Brain microvascular endothelial cell (primary cell): ENCODE measurements at regions not wholly inside any gene's neighbourhood (a gene's known extent, or its start where the extent isn't known, plus 50 kb on each side); places are given as distances from the start of the nearest gene placed in this dataset.

ENCODE experiments used
- DNase-seq: peaks from one replicate; pipeline ENCODE4 v3.0.0-alpha.2; 2020
- H3K27ac ChIP-seq: fragments of 250-450 bp; sonication (Bioruptor Pico); 2 replicates; pipeline ENCODE4 v1.5.1; 2020; ENCODE audit warnings: mild to moderate bottlenecking, moderate library complexity
- H3K27me3 ChIP-seq: fragments of 250-450 bp; sonication (Bioruptor Pico); replicated peaks from 2 replicates; pipeline ENCODE4 v1.5.1; 2020; ENCODE audit warnings: mild to moderate bottlenecking
- H3K36me3 ChIP-seq: fragments of 250-450 bp; sonication (Bioruptor Pico); replicated peaks from 2 replicates; pipeline ENCODE4 v1.5.1; 2020; ENCODE audit warnings: mild to moderate bottlenecking
- H3K4me3 ChIP-seq: 2 replicates; pipeline ENCODE4 v1.5.1; 2011; ENCODE audit warnings: low read depth, mild to moderate bottlenecking, control low read depth, low read length, moderate library complexity
- in situ Hi-C: cut with HindIII; loops from 2 replicates; pipeline ENCODE4 v1.10.0; 2017; ENCODE audit warnings: low sequenced_read_pairs, low pct_ligation_motif_present
- TF ChIP-seq, protein P1 (sequence below): IDR thresholded peaks from 2 replicates; pipeline ENCODE4 v1.5.1; 2011; ENCODE audit warnings: low read depth, mild to moderate bottlenecking, moderate library complexity, low read length, control low read depth, inconsistent platforms; ENCODE audit errors: missing control alignments

GRCh38 chr3:79844176-79844575 is 76.4 kb upstream of the ROBO1 start:
- peak overlapping the region; percentile 40 for H3K27ac ChIP-seq
- no peaks in the 10 kb centered on the region for H3K27me3 ChIP-seq
- H3K36me3 ChIP-seq, result no peaks in the 10 kb centered on the region
- H3K4me3 ChIP-seq, result no peak overlapping the region
- DNase-seq, result no peak
- in situ Hi-C loops, result no loop called here
- TF ChIP-seq, protein P1, sequence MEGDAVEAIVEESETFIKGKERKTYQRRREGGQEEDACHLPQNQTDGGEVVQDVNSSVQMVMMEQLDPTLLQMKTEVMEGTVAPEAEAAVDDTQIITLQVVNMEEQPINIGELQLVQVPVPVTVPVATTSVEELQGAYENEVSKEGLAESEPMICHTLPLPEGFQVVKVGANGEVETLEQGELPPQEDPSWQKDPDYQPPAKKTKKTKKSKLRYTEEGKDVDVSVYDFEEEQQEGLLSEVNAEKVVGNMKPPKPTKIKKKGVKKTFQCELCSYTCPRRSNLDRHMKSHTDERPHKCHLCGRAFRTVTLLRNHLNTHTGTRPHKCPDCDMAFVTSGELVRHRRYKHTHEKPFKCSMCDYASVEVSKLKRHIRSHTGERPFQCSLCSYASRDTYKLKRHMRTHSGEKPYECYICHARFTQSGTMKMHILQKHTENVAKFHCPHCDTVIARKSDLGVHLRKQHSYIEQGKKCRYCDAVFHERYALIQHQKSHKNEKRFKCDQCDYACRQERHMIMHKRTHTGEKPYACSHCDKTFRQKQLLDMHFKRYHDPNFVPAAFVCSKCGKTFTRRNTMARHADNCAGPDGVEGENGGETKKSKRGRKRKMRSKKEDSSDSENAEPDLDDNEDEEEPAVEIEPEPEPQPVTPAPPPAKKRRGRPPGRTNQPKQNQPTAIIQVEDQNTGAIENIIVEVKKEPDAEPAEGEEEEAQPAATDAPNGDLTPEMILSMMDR, result no peak

- H3K27me3 ChIP-seq, result no peaks in the 10 kb centered on the region
- peak overlapping the region; percentile 53 for H3K27ac ChIP-seq
- no peak overlapping the region for H3K4me3 ChIP-seq
- in situ Hi-C loops, result no loop called here
- TF ChIP-seq, protein P1, result no peak
- DNase-seq, result no peak
- H3K36me3 ChIP-seq, result no peaks in the 10 kb centered on the region
Measured at GRCh38 chr3:79843180-79843579, 75.4 kb upstream of the ROBO1 start.

GRCh38 chr3:79835701-79836100 is 67.9 kb upstream of the ROBO1 start:
- Histone ChIP-seq H3K27ac (no peak overlapping the region), H3K27me3 (no peaks in the 10 kb centered on the region), H3K4me3 (no peak overlapping the region), H3K36me3 (no peaks in the 10 kb centered on the region)
- no peak for DNase-seq
- in situ Hi-C loops, result no loop called here
- TF ChIP-seq, protein P1, result no peak

DNA sequence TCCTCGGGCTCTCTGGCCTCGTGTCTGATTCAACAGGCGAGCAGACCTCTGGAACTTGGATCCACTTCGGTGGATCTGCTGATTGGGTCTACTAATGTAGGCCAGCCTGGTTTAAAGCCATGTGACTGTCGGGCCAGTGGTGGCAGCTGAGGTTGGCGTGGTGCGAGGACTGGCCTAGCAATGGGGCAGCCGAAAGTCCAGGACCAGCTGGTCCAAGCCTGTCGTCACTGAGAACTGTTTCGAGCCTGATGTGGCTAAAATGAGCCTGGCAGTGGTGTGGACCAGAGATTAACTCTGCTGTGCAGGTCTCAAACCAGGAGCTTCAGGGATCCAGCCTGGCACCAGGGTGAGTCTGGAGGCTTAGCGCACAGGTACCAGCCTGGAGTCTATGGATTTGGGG is 56.4 kb upstream of the ROBO1 start:
- TF ChIP-seq, protein P1, result no peak

GRCh38 chr3:79822076-79822475 is 54.3 kb upstream of the ROBO1 start:
- TF ChIP-seq, protein P1, result no peak
- H3K36me3 ChIP-seq, result no peaks in the 10 kb centered on the region
- no peak for DNase-seq
- H3K4me3 ChIP-seq, result no peak overlapping the region
- no peaks in the 10 kb centered on the region for H3K27me3 ChIP-seq
- no peak overlapping the region for H3K27ac ChIP-seq
- in situ Hi-C loops, result no loop called here

More for the DNA sequence above, 56.4 kb upstream of the ROBO1 start:
- Histone ChIP-seq H3K36me3 (no peaks in the 10 kb centered on the region), H3K27ac (no peak overlapping the region), H3K27me3 (no peaks in the 10 kb centered on the region), H3K4me3 (no peak overlapping the region)
- in situ Hi-C loops, result no loop called here
- no peak for DNase-seq

- in situ Hi-C loops, result no loop called here
- Histone ChIP-seq H3K27me3 (no peaks in the 10 kb centered on the region), H3K36me3 (no peaks in the 10 kb centered on the region), H3K4me3 (no peak overlapping the region), H3K27ac (no peak overlapping the region)
- TF ChIP-seq, protein P1, result no peak
- DNase-seq, result no peak
Measured at GRCh38 chr3:79820089-79820488, 52.3 kb upstream of the ROBO1 start.
